HL-60 (cell line): ENCODE measurements at regions not wholly inside any gene's neighbourhood (a gene's known extent, or its start where the extent isn't known, plus 50 kb on each side); places are given as distances from the start of the nearest gene placed in this dataset.

ENCODE experiments used
- CTCF ChIP-seq: IDR thresholded peaks from one replicate; pipeline ENCODE4 v1.5.1; 2011; ENCODE audit warnings: low read length, control low read depth, inconsistent platforms; ENCODE audit not compliant: insufficient read depth
- GABPA ChIP-seq: IDR thresholded peaks from 2 replicates; pipeline ENCODE4 v1.6.1; 2012; ENCODE audit warnings: low read depth
- POLR2AphosphoS5 ChIP-seq: IDR thresholded peaks from 2 replicates; pipeline ENCODE4 v1.6.1; 2012; ENCODE audit warnings: low read depth
- SPI1 ChIP-seq: IDR thresholded peaks from 2 replicates; pipeline ENCODE4 v1.6.1; 2012; ENCODE audit warnings: low read depth, mild to moderate bottlenecking, borderline replicate concordance
- TF ChIP-seq, protein P1 (sequence below): IDR thresholded peaks from 2 replicates; pipeline ENCODE4 v1.6.1; 2012; ENCODE audit warnings: low read depth; ENCODE audit not compliant: insufficient replicate concordance

DNA sequence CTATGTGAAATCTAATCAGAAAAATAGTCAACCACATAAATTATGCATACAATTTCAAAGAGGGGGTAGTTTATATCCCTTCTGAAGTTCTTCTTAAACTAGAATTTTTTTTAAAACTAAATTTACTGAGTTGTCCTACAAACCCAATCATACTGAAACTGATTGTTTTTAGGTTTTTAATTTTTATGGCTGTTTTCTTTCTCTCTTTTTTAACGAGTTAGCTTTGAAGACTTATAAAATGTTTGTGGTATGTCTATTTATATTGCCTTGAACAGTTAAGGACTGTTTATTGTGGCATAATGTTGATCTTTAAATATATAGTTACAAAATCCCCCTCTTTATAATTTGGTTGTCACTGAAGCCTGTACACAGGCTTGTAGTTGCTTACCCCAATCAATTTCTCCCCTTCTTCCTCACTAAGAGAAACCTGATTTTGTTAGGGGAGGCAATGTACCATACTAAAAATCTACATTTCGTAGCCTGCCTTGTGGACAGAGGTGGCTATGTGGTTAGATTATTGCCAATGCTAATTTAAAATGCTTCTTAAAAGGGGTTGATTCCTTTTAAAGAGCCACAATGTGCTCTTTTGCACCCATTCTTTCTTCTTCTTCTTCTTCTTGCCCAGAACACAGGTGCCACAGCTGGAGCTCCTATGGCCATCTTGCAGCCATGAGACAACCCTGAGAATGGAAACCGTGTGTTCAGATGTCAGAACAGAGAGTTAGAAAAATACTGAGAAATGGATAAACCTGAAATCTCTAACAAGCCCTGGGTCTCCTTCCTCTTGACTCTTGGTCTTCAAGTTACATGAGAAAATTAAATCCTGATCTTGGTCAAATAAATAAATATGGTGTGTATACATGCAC lies 102.7 kb upstream of the ZNF827 start:
- TF ChIP-seq CTCF (no peak), POLR2AphosphoS5 (no peak), SPI1 (no peak), GABPA (no peak)
- TF ChIP-seq, protein P1, sequence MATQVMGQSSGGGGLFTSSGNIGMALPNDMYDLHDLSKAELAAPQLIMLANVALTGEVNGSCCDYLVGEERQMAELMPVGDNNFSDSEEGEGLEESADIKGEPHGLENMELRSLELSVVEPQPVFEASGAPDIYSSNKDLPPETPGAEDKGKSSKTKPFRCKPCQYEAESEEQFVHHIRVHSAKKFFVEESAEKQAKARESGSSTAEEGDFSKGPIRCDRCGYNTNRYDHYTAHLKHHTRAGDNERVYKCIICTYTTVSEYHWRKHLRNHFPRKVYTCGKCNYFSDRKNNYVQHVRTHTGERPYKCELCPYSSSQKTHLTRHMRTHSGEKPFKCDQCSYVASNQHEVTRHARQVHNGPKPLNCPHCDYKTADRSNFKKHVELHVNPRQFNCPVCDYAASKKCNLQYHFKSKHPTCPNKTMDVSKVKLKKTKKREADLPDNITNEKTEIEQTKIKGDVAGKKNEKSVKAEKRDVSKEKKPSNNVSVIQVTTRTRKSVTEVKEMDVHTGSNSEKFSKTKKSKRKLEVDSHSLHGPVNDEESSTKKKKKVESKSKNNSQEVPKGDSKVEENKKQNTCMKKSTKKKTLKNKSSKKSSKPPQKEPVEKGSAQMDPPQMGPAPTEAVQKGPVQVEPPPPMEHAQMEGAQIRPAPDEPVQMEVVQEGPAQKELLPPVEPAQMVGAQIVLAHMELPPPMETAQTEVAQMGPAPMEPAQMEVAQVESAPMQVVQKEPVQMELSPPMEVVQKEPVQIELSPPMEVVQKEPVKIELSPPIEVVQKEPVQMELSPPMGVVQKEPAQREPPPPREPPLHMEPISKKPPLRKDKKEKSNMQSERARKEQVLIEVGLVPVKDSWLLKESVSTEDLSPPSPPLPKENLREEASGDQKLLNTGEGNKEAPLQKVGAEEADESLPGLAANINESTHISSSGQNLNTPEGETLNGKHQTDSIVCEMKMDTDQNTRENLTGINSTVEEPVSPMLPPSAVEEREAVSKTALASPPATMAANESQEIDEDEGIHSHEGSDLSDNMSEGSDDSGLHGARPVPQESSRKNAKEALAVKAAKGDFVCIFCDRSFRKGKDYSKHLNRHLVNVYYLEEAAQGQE: no peak
